Prostate gland (tissue), 2 donors: ENCODE measurements at regions not wholly inside any gene's neighbourhood (a gene's known extent, or its start where the extent isn't known, plus 50 kb on each side); places are given as distances from the start of the nearest gene placed in this dataset.

Experiments
- CTCF ChIP-seq, 4 experiments: fragments of 200-600 bp in 2 of 4; fragments of 450-650 bp in 2 of 4; sonication (generic) in 2 of 4; IDR thresholded peaks; 1 replicate in 3 of 4; 2 replicates in 1 of 4; pipeline ENCODE4 v1.5.1; 2016 to 2019; ENCODE audit warnings: antibody characterized with exemption in 4 of 4, mild to moderate bottlenecking in 2 of 4, moderate library complexity in 2 of 4
- POLR2A ChIP-seq: fragments of 450-650 bp; IDR thresholded peaks from one replicate; pipeline ENCODE4 v1.6.1; 2016; ENCODE audit warnings: antibody characterized with exemption, mild to moderate bottlenecking

GRCh38 chr1:94334764-94335163, 83.4 kb upstream of the ABCD3 start:
- TF ChIP-seq POLR2A (no peak), CTCF (IDR thresholded peaks at IDR 0.05) (no peak)
